Left ventricle myocardium superior (tissue), 1 donor: ENCODE measurements at regions not wholly inside any gene's neighbourhood (a gene's known extent, or its start where the extent isn't known, plus 50 kb on each side); places are given as distances from the start of the nearest gene placed in this dataset.
"Not testable (repeated sequence)": the region's sequence is repeated elsewhere in the genome, so short reads cannot be mapped to it uniquely, and the experiment has no call there.

Source experiments
- ATAC-seq: fragments of 200-7000 bp; cut with Tn5 transposase; one replicate; pipeline ENCODE4 v1.9.1; 2020; ENCODE audit warnings: mild to moderate bottlenecking, moderate library complexity
- DNase-seq: peaks from one replicate; pipeline ENCODE4 v3.0.0-alpha.2; 2020
- intact Hi-C: fragments of 100-400 bp; cut with micrococcal nuclease; formaldehyde crosslinking; loops from one replicate; pipeline ENCODE4 v1.11.0; 2022
- donor health status: DM: no; HTN: yes; CAD: no; lungs with severe emphysema.

DNA sequence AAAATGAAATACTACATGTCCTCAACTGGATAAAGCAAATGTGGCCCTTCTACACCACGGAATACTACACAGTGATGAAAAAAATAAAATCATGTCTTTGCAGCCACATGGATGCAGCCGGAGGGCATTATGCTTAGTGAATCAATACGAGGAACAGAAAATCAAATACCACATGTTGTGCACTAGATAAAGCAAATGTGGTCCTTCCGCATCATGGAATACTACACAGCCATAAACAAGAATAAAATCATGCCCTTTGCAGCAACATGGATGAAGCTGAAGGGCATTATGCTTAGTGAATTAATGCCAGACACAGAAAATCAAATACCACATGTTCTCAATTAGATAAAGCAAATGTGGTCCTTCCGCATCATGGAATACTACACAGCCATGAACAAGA lies 204.4 kb downstream of the GOLGA6L6 start:
- ATAC-seq, intact Hi-C loops, DNase-seq: not testable (repeated sequence)

DNA sequence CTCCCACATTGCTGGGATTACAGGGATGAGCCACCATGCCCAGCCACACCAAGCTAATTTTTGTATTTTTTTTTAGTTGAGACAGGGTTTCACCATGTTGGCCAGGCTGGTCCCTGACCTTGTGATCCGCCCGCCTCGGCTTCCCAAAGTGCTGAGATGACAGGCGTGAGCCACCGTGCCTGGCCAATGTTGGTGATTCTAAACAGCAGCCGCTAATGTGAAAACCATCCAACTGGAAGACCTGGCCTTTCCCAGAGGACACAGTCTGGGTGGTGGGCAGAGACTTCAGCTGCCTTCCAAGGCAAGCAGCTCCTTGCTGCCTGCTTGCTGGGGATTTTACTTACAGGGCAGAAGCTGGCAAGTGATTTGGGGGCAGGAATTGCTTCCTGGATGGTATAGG lies 207.1 kb downstream of the GOLGA6L6 start:
- DNase-seq, ATAC-seq, intact Hi-C loops: not testable (repeated sequence)

DNA sequence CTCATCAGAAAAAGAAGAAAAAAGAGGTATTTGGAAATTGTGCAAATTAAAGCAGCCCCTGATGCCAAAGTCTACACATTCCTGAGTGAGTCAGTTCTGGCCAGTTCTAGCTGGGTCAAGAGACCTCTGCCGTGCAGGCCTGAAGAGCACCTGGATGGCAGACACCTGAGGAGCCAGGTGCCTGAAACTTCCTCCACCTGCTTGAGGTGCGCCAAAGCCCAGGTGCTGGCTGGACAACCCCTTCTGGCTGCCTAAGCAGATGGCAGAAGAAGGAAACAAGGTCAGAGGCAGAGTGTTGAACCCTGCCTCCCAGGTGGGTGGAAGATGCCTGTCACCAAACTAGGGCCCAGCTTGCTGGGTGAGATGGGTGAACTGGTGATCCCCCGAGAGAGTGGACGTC lies 215.8 kb downstream of the GOLGA6L6 start:
- intact Hi-C loops, ATAC-seq, DNase-seq: not testable (repeated sequence)

DNA sequence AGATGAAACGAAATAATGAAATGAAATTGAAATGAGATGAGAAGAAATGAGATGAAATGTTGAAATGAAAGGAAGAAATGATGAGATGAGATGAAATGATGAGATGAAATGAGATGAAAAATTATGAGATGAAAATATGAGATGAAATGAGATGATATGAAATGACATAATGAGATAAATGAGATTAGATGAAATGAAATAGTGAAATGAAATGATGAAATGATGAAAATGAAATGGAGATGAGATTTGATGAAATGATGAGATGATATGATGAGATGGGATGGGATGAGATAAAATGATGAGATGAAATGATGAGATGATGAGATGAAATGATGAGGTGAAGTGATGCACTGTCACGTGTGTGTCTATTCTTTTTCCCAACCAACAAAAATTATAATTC lies 224.5 kb downstream of the GOLGA6L6 start:
- DNase-seq, intact Hi-C loops, ATAC-seq: not testable (repeated sequence)

DNA sequence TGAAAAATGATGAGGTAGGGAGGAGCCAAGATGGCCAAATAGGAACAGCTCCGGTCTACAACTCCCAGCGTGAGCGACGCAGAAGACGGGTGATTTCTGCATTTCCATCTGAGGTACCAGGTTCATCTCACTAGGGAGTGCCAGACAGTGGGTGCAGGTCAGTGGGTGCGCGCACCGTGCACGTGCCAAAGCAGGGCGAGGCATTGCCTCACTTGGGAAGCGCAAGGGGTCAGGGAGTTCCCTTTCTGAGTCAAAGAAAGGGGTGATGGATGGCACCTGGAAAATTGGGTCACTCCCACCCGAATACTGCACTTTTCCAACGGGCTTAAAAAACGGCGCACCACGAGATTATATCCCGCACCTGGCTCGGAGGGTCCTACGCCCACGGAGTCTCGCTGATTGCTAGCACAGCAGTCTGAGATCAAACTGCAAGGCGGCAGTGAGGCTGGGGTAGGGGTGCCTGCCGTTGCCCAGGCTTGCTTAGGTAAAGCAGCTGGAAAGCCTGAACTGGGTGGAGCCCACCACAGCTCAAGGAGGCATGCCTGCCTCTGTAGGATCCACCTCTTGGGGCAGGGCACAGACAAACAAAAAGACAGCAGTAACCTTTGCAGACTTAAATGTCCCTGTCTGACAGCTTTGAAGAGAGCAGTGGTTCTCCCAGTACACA lies 230.5 kb downstream of the GOLGA6L6 start:
- DNase-seq, intact Hi-C loops, ATAC-seq: not testable (repeated sequence)

DNA sequence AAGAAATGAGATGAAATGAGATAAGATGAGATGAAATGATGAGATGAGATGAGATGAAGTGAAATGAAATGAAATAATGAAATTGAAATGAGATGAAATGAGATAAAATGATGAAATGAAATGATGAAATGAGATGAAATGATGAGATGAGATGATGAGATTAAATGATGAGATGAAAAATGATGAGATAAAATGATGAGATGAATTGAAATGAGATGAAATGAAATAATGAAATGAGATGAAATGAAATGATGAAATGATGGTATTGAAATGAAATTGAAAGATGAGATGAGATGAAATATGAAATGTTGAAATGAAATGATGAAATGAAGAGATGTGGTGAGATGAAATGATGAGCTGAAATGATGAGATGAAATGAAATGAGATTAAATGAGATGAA lies 231.0 kb downstream of the GOLGA6L6 start:
- intact Hi-C loops = no loop called here
- no peak for ATAC-seq

DNA sequence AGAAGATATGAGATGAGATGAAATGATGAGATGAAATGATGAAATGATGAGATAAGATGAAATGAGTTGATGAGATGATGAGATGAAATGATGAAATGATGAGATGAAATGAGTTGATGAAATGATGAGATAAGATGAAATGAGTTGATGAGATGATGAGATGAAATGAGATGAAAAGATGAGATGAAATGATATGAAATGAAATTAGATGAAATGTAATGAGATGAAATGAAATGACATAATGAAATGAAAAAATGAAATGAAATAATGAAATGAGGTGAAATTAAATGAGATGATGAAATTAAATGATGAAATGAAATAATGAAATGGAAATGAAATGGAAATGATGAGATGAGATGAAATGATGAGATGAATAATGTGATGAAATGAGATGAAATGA lies 231.6 kb downstream of the GOLGA6L6 start:
- DNase-seq, ATAC-seq, intact Hi-C loops: not testable (repeated sequence)

More for the DNA sequence above, 231.0 kb downstream of the GOLGA6L6 start:
- DNase-seq = no peak

DNA sequence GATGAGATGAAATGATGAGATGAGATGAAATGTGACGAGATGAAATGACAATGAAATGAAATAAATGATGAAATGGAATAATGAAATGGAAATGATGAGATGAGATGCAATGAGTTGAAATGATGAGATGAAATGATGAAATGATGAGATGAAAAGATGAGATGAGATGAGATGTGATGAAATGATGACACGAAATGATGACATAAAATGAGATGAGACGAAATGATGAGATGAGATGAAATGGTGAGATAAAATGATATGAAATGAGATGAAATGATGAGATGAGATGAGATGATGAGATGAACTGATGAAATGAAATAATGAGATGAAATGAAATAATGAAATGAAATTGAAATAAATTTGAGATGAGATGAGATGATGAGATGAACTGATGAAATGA lies 232.2 kb downstream of the GOLGA6L6 start:
- DNase-seq, ATAC-seq, intact Hi-C loops: not testable (repeated sequence)

DNA sequence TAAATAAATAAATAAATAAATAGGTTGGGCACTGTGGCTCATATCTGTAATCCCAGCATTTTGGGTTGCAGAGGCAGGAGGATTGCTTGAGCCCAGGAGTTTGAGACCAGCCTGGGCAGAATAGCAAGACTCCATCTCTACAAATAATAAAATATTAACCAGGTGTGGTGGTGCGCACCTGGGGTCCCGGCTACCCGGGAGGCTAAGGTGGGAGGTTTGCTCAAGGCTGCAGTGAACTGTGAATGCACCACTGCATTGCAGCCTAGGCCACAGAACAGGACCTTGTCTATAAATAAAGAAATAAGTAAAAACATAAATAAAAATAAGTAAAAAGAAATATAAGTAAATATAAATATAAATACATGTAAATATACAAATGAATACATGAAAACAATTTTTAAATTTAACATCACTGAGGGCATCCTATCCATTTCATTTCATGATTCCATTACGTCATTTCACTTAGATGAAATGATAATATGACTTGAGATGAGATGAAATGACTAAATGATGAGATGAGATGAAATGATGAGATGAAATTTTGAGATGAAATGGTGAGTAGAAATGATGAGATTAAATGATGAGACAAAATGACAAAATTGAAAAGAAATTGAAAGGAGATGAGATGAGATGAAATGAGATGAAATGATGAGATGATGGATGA lies 233.4 kb downstream of the GOLGA6L6 start:
- ATAC-seq, intact Hi-C loops, DNase-seq: not testable (repeated sequence)

DNA sequence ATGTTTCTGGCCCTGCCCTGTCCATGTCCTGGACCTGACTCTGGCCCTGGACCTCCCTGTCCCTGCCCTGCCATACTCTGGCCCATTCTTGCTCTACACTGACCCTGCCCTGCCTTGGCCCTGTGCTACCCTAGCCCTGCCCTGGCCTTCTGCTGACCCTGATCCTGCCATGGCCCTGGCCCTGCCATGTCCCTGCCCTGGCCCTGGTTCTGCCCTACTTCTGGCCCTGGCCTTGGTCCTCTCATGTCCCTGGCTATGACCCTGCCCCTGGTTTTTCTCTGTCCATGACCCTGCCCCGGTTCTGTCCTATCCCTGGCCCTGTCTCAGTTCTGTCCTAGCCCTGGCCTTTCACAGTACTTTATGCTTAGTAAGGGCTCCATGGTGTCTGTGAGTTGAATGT lies 234.5 kb downstream of the GOLGA6L6 start:
- DNase-seq, intact Hi-C loops, ATAC-seq: not testable (repeated sequence)

DNA sequence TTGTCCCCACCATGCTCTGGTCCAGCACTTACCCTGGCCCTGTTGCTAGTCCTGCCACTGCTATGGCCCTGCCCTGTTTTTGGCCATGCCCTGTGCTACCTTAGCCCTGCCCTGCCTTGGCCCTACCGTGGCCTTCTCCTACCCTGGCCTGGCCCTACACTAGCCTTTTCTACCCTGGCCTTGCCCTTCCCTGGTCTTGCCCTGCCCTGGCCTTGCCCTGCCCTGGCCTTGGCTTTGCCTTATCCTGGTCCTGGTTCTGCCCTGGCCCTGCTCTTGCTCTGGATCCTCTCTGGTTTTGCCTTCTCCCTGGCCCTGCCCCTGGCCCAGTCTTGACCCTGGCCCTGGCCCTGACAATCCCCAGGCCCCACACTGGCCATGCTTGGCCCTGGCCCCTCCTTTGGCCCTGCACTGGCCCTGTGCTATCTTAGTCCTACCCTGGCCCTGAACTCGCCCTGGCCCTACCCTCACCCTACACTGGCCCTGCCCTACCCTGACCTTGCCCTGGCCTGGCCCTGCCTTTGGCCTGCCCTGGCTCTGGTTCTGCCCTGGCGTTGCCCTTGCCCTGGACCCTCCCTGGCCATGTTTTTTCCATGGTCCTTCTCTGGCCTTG lies 235.0 kb downstream of the GOLGA6L6 start:
- intact Hi-C loops, DNase-seq, ATAC-seq: not testable (repeated sequence)

DNA sequence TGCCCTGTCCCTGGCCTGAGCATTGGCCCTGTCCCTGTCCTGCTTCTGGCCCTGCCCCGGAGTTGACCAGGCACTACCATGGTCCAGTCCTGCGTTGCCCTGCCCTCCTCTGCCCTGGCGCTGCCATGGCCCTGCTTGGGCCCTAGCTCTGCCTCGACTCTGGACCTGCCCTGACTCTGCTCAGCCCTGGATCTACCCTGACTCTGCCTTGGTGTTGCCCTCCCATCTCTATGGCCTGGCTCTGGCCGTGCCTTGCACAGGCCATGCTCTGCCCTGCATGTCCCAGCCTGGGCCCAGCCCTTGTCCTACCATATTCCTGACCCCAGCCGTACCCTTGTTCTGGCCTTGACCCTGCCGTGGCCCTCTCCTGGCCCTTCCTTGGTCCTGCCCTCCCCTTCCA lies 235.7 kb downstream of the GOLGA6L6 start:
- ATAC-seq, DNase-seq, intact Hi-C loops: not testable (repeated sequence)

DNA sequence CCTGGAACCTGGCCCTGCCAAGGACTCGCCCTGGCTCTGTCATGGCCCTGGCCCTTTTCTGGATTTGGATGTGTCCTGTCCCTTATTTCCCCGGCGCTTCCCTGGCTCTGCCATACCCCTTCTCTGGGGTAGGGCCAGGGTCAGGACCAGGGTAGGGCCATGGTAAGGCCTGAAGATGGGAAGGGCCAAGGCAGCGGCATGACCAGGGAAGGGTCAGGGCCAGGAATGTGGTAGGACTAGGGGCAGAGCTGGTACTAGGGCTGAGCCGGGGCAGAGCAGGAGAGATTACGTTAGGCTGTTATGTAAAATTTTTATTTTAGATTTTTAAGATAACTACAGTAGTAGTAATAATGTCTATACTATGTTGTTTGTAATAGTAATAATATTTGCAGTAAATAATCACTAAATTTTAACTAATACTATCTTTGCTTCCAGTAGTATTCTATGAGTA lies 236.6 kb downstream of the GOLGA6L6 start:
- intact Hi-C loops, ATAC-seq, DNase-seq: not testable (repeated sequence)

DNA sequence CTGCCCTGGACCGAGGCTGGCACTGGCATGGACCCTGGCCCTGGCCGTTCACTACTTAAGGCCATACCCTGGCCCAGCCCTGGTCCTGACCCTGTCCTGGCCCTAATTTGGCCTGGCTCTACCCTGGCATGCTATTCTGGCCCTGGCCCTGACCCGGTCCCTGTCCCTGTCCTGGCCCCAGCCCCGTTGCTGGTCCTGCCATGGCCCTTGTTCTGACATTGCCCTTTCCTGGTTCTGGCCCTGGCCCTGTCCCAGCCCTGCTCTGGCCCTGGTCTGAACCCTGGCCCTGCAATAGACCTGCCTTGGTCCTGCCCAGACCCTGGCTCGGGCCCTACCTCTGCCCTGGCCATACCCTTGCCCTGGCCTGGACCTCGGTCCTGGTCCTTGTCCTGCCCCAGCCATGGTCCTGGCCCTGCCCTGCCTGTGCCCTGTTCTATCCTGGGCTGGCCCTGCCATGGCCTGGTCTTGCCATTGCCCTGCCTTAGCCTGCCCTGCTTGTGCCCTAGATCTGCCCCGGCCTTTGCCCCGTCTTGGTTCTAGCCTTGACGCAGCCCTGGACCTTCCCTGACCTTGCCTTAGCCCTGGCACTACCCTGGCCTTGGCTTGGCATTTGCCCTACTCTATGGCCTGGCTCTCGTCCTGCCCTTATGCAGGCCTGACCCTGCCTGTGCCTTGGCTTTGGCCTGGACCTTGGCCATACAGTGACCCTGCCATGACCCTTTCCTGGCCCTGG lies 237.2 kb downstream of the GOLGA6L6 start:
- DNase-seq, intact Hi-C loops, ATAC-seq: not testable (repeated sequence)

DNA sequence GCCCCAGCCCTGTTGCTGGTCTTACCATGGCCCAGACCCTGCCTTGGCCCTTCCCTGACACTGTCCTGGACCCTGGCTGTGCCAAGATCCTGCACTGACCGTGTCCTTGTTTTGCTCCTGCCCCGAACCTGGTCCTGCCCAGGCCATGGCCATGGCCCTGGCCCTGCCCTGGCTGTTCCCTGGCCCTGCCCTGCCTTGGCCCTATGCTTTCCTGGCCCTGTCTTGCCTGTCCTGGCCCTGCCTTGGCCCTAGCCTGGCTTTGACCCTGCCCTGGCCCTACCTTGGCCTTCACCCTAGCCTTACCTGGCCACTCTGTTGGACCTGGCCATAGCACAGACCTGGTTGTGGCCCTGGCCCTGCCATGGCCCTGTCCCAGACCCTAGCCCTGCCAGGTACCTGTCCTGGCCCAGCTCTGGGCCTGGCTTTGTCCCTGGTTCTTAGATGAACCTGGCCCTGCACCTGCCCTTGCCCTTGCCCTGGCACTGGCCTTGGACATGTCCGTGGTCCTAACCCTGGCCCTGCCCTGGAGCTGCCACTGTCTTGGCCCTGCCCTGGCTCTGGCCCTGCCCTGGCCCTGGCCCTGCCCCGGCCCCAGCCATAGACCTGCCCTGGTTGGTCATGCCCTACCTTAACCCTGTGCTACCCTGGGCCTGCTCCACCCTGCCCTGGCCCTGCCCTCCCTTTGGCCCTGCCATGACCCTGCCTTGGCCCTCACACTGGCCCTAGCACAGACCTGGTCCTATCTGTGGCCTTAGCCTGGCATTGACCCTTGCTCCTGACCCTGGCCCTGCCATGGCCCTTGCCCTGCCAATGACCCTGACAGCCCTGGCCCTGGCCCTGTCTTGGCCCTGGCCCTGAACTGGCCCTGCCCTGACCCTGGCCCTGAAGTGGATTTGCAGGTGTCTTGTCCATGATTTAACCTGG lies 238.1 kb downstream of the GOLGA6L6 start:
- DNase-seq, ATAC-seq, intact Hi-C loops: not testable (repeated sequence)

DNA sequence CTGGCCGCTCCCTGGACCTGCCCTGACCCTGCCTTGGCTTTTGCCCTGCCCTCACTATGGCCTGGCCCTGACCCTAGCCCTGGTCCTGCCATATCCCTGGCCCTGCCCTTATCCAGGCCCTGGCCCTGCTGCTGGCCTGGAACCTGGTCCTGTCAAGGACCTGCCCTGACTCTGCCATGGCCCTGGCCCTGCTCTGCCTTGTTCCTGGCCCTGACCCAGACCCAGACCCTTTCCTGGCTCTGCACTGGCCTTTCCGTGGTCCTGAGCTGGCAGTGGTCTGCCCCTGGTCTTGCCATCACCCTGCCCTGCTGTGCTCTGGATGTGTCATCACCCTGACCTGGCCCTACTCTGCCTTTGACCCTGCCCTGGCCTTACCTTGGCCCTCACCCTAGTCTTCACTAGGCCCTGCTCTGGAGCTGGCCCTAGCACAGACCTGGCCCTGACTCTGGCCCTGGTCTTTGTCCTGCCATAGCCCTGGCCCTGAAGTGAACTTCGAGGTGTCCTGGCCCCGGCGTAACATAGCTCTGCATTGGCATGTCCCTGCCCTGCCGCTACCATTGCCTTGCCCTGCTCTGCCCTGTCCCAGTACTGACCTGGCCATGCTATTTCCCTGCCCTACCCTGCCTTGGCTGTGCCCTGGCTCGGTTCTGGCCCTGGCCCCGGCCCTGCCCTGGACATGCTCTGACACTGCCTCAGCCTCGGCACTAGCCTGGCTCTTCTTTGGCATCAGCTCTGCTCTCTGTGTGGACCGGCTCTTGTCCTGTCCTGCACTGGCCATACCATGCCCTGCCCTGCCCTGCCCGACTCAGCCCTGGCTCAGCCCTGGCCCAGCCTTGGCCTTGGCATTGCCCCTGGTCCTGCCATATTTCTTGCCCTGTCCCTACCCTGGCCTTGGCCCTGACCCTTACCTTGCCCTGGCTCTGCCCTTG lies 239.2 kb downstream of the GOLGA6L6 start:
- peak; percentile 29 for DNase-seq
- ATAC-seq, intact Hi-C loops: not testable (repeated sequence)

DNA sequence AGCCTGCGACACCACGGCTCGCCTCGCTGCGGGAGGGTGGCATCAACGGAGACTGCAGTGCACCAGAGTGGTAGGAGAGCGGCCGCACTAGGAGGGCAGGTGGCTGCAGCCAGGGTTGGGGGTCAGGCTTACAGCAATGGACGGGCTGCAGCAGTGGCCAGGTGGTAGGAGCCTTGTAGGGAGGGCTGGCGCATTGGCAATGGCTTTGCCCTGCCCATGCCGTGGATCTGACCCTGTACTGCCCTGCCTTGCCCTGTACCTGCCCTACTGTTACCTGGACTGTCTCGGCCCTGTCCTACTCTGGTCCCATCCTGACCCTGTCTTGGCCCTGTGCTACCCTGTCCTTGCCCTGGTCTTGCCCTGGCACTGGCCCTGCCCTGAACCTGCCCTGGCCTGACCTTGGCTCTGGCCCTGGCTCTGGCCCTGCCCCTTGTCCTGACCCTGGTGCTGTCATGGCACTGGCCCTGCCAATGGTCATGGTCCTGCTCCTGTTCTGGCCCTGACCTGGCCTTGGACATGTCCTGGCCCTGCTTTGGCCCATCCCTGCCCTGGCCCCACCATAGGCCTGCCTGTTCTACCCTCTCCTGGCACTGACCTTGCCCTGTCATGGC lies 240.0 kb downstream of the GOLGA6L6 start:
- ATAC-seq, intact Hi-C loops, DNase-seq: not testable (repeated sequence)
